Activated CD8-positive, alpha-beta memory T cell treated with anti-CD3 and anti-CD28 coated beads for 36 hours (primary cell): ENCODE measurements at regions not wholly inside any gene's neighbourhood (a gene's known extent, or its start where the extent isn't known, plus 50 kb on each side); places are given as distances from the start of the nearest gene placed in this dataset.
"Not testable (repeated sequence)": the region's sequence is repeated elsewhere in the genome, so short reads cannot be mapped to it uniquely, and the experiment has no call there.

ENCODE experiments used
- CTCF ChIA-PET: fragments of 350-600 bp; sonication (Branson Sonifier 250); formaldehyde crosslinking; loops from one replicate; lab custom pipeline; 2021; ENCODE audit warnings: antibody characterized with exemption; lab: Charles Lee
- POLR2A ChIA-PET: fragments of 350-600 bp; sonication (Branson Sonifier 250); formaldehyde crosslinking; loops from one replicate; lab custom pipeline; 2021; ENCODE audit warnings: antibody characterized with exemption; lab: Charles Lee

GRCh38 chr10:61067671-61068336 lies 123.8 kb upstream of the RHOBTB1 start:
- CTCF ChIA-PET, result no interaction called here
- POLR2A ChIA-PET, result no interaction called here

- CTCF ChIA-PET, result no interaction called here
- POLR2A ChIA-PET, result no interaction called here
Measured at GRCh38 chr10:61066661-61067344, 122.8 kb upstream of the RHOBTB1 start.

- ChIA-PET POLR2A (no interaction called here), CTCF (no interaction called here)
Measured at GRCh38 chr10:61065051-61065450, 121.1 kb upstream of the RHOBTB1 start.

- CTCF ChIA-PET, result no interaction called here
- POLR2A ChIA-PET, result no interaction called here
Measured at GRCh38 chr10:61064356-61064755, 120.4 kb upstream of the RHOBTB1 start.

- ChIA-PET CTCF (no interaction called here), POLR2A (no interaction called here)
Measured at GRCh38 chr10:61063901-61064300, 119.9 kb upstream of the RHOBTB1 start.

- POLR2A ChIA-PET, result no interaction called here
- CTCF ChIA-PET, result no interaction called here
Measured at GRCh38 chr10:61063034-61063433, 119.0 kb upstream of the RHOBTB1 start.

GRCh38 chr10:61061923-61062504 lies 118.0 kb upstream of the RHOBTB1 start:
- CTCF ChIA-PET, result no interaction called here
- POLR2A ChIA-PET, result no interaction called here

- ChIA-PET POLR2A (no interaction called here), CTCF (no interaction called here)
Measured at GRCh38 chr10:61059636-61060035, 115.7 kb upstream of the RHOBTB1 start.

- POLR2A ChIA-PET, result no interaction called here
Measured at GRCh38 chr10:61052469-61053205, 108.7 kb upstream of the RHOBTB1 start.

GRCh38 chr10:61051344-61051743 lies 107.4 kb upstream of the RHOBTB1 start:
- CTCF ChIA-PET, result no interaction called here
- POLR2A ChIA-PET, result no interaction called here

More at GRCh38 chr10:61052469-61053205, 108.7 kb upstream of the RHOBTB1 start:
- CTCF ChIA-PET, result interaction anchor here (0.6 kb wide), 1 partner anchor 91 kb away, joined by 3 read pairs; no protein-coding TSS in a partner anchor

- POLR2A ChIA-PET, result no interaction called here
- CTCF ChIA-PET, result no interaction called here
Measured at GRCh38 chr10:61050120-61050745, 106.2 kb upstream of the RHOBTB1 start.

GRCh38 chr10:61049386-61049785 lies 105.4 kb upstream of the RHOBTB1 start:
- ChIA-PET CTCF (no interaction called here), POLR2A (no interaction called here)

GRCh38 chr10:61047788-61048560 lies 104.0 kb upstream of the RHOBTB1 start:
- ChIA-PET CTCF (no interaction called here), POLR2A (no interaction called here)

GRCh38 chr10:61047081-61047480 lies 103.1 kb upstream of the RHOBTB1 start:
- ChIA-PET CTCF (no interaction called here), POLR2A (no interaction called here)

- POLR2A ChIA-PET, result interaction anchor here (0.6 kb wide), 1 partner anchor 652 kb away, joined by 4 read pairs; no protein-coding TSS in a partner anchor
Measured at GRCh38 chr10:61045480-61045879, 101.5 kb upstream of the RHOBTB1 start.

GRCh38 chr10:61042533-61042932 lies 98.5 kb upstream of the RHOBTB1 start:
- CTCF ChIA-PET, result no interaction called here
- POLR2A ChIA-PET, result no interaction called here

More at GRCh38 chr10:61045480-61045879, 101.5 kb upstream of the RHOBTB1 start:
- CTCF ChIA-PET, result not testable (repeated sequence)

GRCh38 chr10:61040399-61041016 lies 96.5 kb upstream of the RHOBTB1 start:
- CTCF ChIA-PET, result no interaction called here
- POLR2A ChIA-PET, result no interaction called here

- POLR2A ChIA-PET, result no interaction called here
- CTCF ChIA-PET, result no interaction called here
Measured at GRCh38 chr10:61039868-61040267, 95.9 kb upstream of the RHOBTB1 start.
